ENCODE measurements at regions not wholly inside any gene's neighbourhood (a gene's known extent, or its start where the extent isn't known, plus 50 kb on each side); places are given as distances from the start of the nearest gene placed in this dataset.

DNA sequence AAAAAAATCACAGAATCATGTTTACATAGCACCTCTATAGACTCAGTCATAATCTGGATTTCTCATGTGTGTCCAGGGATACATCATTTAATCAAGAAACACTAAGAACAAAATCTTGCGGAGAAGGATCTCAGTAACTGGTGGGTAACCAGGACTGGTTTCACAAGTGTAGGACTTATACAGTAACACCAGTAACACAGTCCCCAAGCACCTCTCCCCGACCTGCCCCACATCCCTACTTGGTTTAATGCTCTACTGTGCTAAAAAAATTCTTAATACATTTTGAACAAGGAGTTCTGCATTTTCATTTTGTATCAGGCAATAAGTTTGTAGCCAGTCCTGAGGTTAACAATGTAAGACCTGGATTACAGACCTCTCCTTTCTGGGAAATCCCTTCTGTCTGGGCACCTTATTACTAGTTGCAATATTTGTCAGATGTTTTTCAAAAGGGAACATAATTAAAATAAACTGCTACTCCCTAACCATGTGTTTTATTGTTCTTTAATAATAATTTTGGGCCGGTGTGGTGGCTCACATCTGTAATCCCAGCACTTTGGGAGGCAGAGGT is 57.6 kb upstream of the BBX start:
- TF ChIP-seq, protein P1, sequence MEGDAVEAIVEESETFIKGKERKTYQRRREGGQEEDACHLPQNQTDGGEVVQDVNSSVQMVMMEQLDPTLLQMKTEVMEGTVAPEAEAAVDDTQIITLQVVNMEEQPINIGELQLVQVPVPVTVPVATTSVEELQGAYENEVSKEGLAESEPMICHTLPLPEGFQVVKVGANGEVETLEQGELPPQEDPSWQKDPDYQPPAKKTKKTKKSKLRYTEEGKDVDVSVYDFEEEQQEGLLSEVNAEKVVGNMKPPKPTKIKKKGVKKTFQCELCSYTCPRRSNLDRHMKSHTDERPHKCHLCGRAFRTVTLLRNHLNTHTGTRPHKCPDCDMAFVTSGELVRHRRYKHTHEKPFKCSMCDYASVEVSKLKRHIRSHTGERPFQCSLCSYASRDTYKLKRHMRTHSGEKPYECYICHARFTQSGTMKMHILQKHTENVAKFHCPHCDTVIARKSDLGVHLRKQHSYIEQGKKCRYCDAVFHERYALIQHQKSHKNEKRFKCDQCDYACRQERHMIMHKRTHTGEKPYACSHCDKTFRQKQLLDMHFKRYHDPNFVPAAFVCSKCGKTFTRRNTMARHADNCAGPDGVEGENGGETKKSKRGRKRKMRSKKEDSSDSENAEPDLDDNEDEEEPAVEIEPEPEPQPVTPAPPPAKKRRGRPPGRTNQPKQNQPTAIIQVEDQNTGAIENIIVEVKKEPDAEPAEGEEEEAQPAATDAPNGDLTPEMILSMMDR (IDR thresholded peaks at IDR 0.05; ENCODE audit: control extremely low read depth in 1 of 3, insufficient read depth in 1 of 3, low read depth in 1 of 3, low read length in 3 of 3): no peak
- TF ChIP-seq CREB1 (IDR thresholded peaks at IDR 0.05) (no peak), MAFK (IDR thresholded peaks at IDR 0.05; ENCODE audit: low read depth, low read length) (no peak), GABPA (IDR thresholded peaks at IDR 0.05; ENCODE audit: borderline replicate concordance, insufficient read depth, low read length) (no peak), YY1 (IDR thresholded peaks at IDR 0.05; ENCODE audit: low read depth, low read length) (no peak)
- TF ChIP-seq, protein P2, sequence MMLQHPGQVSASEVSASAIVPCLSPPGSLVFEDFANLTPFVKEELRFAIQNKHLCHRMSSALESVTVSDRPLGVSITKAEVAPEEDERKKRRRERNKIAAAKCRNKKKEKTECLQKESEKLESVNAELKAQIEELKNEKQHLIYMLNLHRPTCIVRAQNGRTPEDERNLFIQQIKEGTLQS (IDR thresholded peaks at IDR 0.05; ENCODE audit: insufficient read depth, low read depth, low read length): no peak

Measured in H1 (cell line).